Testis (tissue), 2 donors: ENCODE measurements at regions not wholly inside any gene's neighbourhood (a gene's known extent, or its start where the extent isn't known, plus 50 kb on each side); places are given as distances from the start of the nearest gene placed in this dataset.

Experiments used
- DNase-seq: peaks from one replicate; pipeline ENCODE4 v3.0.0-alpha.2; 2019
- H3K27ac ChIP-seq, 2 donors: fragments of 200-600 bp; sonication (generic); one replicate each; pipeline ENCODE4 v1.5.1; 2019
- H3K27me3 ChIP-seq: fragments of 200-600 bp; sonication (generic); one replicate; pipeline ENCODE4 v1.5.1; 2019
- H3K36me3 ChIP-seq: fragments of 200-600 bp; sonication (generic); one replicate; pipeline ENCODE4 v1.5.1; 2017; ENCODE audit warnings: low read depth; ENCODE audit errors: missing control alignments
- H3K4me1 ChIP-seq: fragments of 200-600 bp; sonication (generic); one replicate; pipeline ENCODE4 v1.5.1; 2019
- H3K4me3 ChIP-seq, 2 donors: fragments of 200-600 bp; sonication (generic); one replicate each; pipeline ENCODE4 v1.5.1; 2017 to 2019
- H3K9me3 ChIP-seq: fragments of 200-600 bp; sonication (generic); one replicate; pipeline ENCODE4 v1.5.1; 2017
- POLR2A ChIP-seq: fragments of 450-650 bp; IDR thresholded peaks from one replicate; pipeline ENCODE4 v1.6.1; 2017; ENCODE audit warnings: antibody characterized with exemption, mild to moderate bottlenecking, moderate library complexity
- WGBS, 2 donors: methylation state at CpG; one replicate each; pipeline ENCODE4 v1.1.5; 2018; 5-methylcytosine and 5-hydroxymethylcytosine counted together
- intact Hi-C: fragments of 100-400 bp; cut with DNase I; formaldehyde crosslinking; loops from one replicate; pipeline ENCODE4 v1.15.1; 2023; ENCODE audit warnings: low total_unique reads
- TF ChIP-seq, protein P1 (sequence below), 3 experiments: fragments of 450-650 bp in 2 of 3; fragments of 200-600 bp in 1 of 3; sonication (generic) in 1 of 3; IDR thresholded peaks; one replicate each; pipeline ENCODE4 v1.5.1; 2016 to 2019; ENCODE audit warnings: antibody characterized with exemption in 3 of 3, mild to moderate bottlenecking in 2 of 3, moderate library complexity in 1 of 3

DNA sequence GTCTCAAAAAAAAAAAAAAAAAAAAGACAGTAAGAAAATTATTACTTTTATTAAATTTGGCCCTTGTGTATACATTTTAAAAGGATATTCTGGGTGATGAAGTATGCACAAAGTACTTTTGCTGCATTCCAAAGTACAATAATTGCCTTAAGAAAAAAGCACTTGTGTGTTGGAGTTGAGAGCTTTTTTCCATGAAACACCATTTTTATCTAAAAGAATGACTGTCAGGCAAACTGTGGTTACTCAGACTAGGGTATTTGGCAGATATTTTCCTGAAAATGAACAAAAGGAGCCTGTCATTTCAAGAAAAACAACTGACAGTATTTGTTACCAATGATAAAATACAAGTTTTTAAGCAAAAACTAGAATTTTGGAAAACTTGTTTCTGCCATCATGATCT is 84.3 kb upstream of the PTPN3 start:
- no peaks in the 10 kb centered on the region for H3K9me3 ChIP-seq
- H3K27ac ChIP-seq: no peak overlapping the region
- intact Hi-C loops: no loop called here
- no peaks in the 10 kb centered on the region for H3K36me3 ChIP-seq
- no peak overlapping the region for H3K4me3 ChIP-seq
- no peak for TF ChIP-seq POLR2A
- TF ChIP-seq, protein P1, sequence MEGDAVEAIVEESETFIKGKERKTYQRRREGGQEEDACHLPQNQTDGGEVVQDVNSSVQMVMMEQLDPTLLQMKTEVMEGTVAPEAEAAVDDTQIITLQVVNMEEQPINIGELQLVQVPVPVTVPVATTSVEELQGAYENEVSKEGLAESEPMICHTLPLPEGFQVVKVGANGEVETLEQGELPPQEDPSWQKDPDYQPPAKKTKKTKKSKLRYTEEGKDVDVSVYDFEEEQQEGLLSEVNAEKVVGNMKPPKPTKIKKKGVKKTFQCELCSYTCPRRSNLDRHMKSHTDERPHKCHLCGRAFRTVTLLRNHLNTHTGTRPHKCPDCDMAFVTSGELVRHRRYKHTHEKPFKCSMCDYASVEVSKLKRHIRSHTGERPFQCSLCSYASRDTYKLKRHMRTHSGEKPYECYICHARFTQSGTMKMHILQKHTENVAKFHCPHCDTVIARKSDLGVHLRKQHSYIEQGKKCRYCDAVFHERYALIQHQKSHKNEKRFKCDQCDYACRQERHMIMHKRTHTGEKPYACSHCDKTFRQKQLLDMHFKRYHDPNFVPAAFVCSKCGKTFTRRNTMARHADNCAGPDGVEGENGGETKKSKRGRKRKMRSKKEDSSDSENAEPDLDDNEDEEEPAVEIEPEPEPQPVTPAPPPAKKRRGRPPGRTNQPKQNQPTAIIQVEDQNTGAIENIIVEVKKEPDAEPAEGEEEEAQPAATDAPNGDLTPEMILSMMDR (IDR thresholded peaks at IDR 0.05): no peak
- no peak for DNase-seq
- no peaks in the 10 kb centered on the region for H3K4me1 ChIP-seq
- H3K27me3 ChIP-seq: no peaks in the 10 kb centered on the region

DNA sequence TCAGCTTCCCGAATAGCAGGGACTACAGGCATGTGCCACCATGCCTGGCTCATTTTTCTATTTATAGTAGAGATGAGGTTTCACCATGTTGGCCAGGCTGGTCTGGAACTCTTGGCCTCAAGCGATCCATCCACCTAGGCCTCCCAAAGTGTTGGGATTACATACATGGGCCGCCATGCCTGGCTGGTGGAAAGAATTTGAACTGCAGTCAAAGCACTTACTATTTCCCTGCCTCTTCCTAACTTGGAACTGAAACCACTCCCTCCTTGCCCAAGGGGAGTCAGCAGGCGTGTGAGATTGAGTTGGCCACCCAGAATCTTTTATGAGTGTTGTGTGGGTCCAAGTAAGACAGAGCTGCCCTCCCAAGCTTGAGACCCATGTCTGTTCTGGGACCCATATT is 86.1 kb upstream of the PTPN3 start:
- TF ChIP-seq, protein P1 (IDR thresholded peaks at IDR 0.05): no peak
- no peak for TF ChIP-seq POLR2A
- no peaks in the 10 kb centered on the region for H3K36me3 ChIP-seq
- no peaks in the 10 kb centered on the region for H3K4me1 ChIP-seq
- no peaks in the 10 kb centered on the region for H3K27me3 ChIP-seq
- intact Hi-C loops: no loop called here
- no peak for DNase-seq
- H3K27ac ChIP-seq: no peak overlapping the region
- H3K9me3 ChIP-seq: no peaks in the 10 kb centered on the region
- H3K4me3 ChIP-seq: no peak overlapping the region
- WGBS, 2 donors: 82 to 90% methylated on average over 4 of the region's 4 CpGs

DNA sequence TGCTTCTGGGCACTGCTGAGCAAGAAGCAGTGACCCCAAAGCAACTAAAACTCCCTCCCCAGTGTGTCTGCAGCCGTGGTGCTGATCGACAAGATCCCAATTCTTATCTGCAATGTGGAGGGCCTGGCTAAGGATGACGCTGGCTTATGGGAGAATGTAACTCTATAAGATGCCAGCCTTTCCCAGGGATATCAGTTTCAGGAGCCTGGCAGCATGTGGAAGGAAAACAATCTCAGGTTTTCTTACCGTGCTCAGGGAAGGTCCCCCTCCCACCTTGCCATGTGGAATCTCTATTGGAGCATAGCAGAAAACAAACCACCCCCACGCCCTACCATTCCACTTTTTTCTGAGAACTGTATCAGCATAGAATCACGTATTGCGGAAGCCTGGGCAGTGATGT is 87.7 kb upstream of the PTPN3 start:
- DNase-seq: no peak
- 72 to 78% methylated on average over 7 of the region's 7 CpGs for WGBS, 2 donors
- intact Hi-C loops: no loop called here
- TF ChIP-seq, protein P1 (IDR thresholded peaks at IDR 0.05): no peak
- no peak for TF ChIP-seq POLR2A
- no peaks in the 10 kb centered on the region for H3K9me3 ChIP-seq
- H3K4me3 ChIP-seq: no peak overlapping the region
- H3K27ac ChIP-seq: no peak overlapping the region
- no peaks in the 10 kb centered on the region for H3K36me3 ChIP-seq
- H3K27me3 ChIP-seq: no peaks in the 10 kb centered on the region
- no peaks in the 10 kb centered on the region for H3K4me1 ChIP-seq

DNA sequence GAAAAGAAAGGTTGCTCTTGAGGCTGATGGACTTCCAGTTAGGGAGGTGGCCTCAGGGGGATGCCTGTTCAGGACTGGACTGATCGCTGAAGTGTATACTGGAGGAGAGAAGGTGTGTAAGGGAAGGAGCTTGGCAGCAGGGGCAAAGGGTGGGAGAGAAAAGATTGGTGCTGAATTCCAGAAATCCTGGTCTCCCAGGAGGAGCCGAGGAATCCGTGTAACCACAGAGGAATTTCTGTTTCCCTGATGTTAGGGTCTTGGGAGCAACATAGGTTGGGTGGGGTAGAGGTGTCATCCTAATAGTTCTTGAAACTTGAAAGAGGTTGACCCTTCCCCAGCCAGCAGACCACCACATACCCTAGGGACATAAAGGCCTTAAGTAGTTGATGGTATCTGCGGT is 88.9 kb upstream of the PTPN3 start:
- WGBS, 2 donors: 90% methylated on average over 4 of the region's 4 CpGs
- no peak for DNase-seq
- H3K4me1 ChIP-seq: no peaks in the 10 kb centered on the region
- intact Hi-C loops: no loop called here
- no peaks in the 10 kb centered on the region for H3K27me3 ChIP-seq
- H3K9me3 ChIP-seq: no peaks in the 10 kb centered on the region
- no peak for TF ChIP-seq POLR2A
- TF ChIP-seq, protein P1 (IDR thresholded peaks at IDR 0.05): no peak
- H3K4me3 ChIP-seq: no peak overlapping the region
- no peak overlapping the region for H3K27ac ChIP-seq
- H3K36me3 ChIP-seq: no peaks in the 10 kb centered on the region

DNA sequence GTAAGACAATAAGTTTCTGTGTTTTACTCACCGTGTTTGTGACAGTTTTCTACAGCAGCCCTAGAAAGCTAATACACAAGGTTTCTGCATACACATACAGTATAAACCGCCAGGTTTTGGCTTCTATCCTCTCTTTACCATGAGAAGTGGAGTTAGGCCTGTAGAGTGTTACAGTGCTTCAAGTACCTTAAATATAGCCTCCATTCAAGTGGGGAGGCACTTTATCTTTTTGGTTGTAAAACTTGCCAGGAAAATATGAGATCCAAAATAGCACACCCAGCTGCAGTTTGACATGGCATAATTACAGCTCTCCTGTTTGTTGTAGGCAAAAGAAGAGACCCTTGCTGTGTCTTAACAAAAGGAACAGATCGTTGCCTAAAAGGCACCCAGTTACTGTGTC is 90.3 kb upstream of the PTPN3 start:
- intact Hi-C loops: no loop called here
- DNase-seq: no peak
- WGBS, 2 donors: 81 to 91% methylated on average over 3 of the region's 3 CpGs
- TF ChIP-seq, protein P1 (IDR thresholded peaks at IDR 0.05): no peak
- TF ChIP-seq POLR2A: no peak
- Histone ChIP-seq H3K9me3 (no peaks in the 10 kb centered on the region), H3K4me1 (no peaks in the 10 kb centered on the region), H3K27ac (no peak overlapping the region), H3K4me3 (no peak overlapping the region), H3K36me3 (no peaks in the 10 kb centered on the region), H3K27me3 (no peaks in the 10 kb centered on the region)
